HG03460 (cell line): ENCODE measurements at regions not wholly inside any gene's neighbourhood (a gene's known extent, or its start where the extent isn't known, plus 50 kb on each side); places are given as distances from the start of the nearest gene placed in this dataset.

Source experiments
- ATAC-seq: cut with Tn5 transposase; IDR thresholded peaks from one replicate; pipeline ENCODE4 v1.9.1; 2021; ENCODE audit not compliant: unreplicated experiment

DNA sequence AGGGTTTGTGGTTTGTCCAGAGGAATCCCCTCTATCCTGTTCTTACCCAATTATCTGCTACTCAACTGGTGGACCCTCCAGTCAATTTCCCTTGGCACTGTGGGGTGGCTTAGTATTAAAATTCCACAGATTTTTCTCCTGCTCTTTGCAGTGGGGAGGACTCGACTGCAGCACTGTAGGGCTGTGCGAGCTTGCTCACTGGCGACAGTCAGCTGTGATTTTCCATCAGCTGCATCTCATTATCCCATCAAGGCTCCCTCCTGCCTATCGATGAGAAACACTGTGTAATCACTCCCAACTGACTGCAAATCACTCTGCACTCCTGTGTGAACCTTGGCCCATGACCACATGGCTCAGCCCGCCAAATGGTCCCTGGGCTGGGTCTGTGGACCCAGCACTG, 90.5 kb upstream of the MAF start:
- no peak for ATAC-seq

DNA sequence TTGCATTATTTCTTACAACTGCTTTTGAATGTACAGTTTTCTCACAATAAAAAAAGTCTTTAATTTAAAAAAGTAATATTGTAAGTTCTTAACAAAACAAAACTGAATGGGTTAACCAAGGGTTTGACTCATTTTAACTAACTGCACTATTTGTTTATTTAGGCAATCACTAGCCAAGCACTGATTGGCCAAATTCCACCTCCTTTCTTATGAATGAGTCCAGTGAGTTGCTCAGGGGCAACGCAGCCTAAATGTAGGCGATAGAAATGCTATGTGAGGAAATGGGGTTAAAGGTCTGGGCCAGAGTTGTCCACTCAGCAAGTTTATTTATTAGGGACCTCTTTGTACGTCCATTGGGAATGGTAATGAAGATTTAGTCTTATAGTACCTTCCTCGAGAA, 89.6 kb upstream of the MAF start:
- ATAC-seq, result no peak

DNA sequence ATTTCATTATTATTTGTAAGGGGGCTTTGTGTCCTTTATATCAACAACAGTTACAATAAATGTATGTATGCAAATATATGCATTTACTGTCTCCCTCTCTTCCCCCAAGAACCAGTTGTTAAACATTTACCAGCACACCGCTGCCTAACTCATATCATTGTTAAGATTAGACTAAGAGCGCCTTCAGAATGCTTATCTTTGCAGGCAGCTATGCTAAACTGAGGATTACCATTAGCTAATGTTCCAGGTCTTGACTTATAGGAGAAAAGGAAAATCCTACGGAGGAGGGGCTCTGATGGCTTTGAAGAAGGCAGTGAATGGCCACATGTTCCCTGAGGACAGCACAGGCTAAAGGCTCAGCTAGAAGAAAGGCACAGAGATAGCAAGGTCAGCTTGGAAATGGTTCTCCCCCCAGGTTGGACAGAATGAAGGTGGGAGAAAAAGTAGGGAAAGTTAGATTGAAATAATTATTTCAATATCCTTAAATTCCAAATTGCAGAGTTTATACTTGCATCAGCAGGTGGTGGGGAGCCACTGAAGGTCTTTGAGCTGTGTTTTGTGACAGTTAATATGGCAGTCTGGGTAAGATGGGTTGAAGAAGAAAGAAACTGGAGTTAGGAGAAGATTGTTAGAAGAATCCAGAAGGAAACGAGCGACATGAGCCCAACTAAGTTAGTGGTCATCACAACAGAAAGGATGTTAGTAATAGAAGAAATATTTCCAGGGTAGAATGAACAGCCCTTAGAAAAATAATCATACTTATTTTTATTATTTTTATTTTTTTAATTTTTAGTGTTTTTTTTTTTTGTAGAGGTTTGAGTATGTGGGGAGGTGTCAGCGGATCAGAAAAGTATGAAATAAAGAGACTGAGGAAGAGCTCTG, 87.0 kb upstream of the MAF start:
- no peak for ATAC-seq

DNA sequence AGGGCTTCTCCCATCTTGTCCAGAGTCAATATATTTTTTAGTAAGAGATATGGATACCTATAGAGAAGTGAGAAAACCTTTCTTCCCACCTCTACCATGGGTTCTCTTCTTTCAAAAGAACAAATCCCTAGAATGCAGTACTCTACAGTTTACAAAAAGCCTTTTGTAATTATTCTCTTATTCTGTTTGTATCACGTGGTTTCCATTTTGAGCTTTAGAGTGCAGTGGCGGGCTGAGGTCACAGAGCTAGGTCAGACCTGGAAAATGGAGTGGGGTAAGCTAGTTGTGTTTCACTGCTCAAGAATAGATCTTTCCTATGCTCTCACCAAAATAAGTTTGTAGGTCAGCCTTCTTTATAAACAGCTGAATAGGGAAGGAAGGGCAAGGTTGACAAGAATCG, 85.3 kb upstream of the MAF start:
- ATAC-seq, result no peak

DNA sequence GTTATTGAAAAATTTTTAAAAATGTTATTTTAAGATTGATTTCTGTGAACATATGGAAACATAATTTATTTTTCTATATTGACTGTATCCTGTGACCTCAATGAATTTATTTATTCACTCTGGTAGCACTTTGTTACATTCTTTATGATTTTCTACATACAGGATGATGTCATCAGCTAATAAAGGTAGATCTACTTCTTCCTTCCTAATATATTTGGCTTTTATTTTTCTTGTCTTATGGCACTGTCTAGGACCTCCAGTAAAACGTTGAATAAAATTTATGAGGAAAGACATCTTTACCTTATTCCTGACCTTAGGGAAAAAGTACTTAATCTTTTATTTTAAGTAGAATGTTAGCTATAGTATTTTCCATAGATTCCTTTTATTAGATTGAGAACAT, 78.8 kb upstream of the MAF start:
- no peak for ATAC-seq

DNA sequence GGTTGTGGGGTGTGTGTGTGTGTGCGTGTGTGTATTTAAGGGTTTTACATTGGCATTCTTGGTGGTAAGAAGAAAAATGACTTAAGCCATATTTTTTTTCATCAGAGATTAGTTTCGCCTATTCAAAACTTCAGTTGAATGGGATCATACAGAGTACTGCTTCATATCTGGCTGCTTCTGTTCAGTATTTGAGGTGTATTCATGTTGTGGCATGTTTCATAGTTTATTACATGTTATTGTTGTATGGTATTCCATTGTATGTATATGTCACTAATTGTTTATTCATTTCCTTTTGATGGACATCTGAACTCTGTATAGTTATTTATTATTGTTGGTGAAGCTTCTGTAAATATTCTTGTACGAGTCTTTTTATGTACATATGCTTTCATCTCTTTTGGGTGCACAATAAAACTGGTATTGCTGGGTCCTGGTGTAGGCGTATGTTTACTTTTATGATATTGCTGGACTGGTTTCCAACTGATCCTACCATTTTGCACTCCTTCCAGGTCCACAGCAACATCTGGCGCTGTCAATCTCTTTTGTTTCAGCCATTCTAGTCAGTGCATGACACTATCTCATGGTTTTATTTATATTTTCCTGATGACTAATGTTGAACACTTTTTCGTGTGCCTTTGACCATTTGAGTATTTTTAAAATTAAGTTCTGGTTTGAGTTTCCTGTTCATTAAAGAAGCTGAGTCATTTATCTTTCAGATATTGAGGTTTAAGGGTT, 77.4 kb upstream of the MAF start:
- no peak for ATAC-seq

DNA sequence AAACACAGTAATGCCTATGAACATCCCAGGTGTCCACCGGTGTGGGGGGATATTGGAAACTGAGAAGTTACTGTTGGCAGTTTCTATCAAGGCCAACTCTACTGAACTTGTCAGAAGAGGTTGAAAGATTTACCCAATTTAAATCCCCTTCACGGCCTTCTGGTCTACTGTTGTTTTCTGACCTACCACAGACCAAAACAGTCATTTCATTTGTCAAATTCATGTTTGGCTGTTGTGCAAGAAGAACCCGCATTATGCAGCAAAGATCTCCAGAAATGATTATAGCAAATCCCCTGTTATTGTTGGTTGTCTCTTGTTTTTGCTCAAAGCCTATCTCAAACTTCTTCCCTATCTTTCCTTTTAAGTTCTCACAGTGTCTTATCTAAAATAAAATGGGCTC, 73.1 kb upstream of the MAF start:
- ATAC-seq, result no peak

DNA sequence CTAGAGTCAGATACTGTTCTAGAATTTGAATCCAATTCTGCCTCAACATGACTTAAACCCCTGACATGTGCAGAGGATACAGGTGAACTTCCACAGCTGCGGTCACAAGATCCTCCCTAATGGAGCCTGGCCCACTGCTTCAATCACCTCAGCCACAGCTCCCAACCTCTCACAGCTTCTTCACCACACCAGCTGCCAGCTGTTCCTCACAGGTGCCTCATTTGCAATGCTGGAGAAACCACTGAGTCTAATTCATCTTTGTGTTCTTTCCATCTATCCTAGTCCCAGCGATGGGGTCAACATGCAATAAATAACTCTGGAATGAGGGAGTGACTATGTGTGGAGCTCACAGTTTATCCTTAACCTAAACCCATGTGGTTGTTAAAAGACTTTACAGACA, 72.0 kb upstream of the MAF start:
- no peak for ATAC-seq

DNA sequence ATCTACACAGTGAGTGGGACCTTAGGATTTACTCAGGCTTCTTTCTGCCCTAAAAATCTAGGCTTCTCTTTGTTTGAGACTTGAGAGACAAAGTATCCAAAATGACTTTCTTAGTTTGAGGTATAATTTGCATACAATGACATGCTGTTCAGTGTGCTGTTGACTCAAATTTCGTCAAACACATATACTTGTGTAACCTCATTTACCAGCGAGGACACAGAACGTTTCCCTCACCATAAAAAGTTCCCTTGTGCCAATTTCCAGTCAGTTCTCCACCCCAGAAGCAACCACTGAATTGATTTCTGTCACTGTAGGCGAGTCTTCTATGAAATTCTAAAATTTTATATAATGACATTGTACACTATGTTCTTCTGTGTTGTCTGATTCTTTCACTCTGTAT, 68.0 kb upstream of the MAF start:
- no peak for ATAC-seq

DNA sequence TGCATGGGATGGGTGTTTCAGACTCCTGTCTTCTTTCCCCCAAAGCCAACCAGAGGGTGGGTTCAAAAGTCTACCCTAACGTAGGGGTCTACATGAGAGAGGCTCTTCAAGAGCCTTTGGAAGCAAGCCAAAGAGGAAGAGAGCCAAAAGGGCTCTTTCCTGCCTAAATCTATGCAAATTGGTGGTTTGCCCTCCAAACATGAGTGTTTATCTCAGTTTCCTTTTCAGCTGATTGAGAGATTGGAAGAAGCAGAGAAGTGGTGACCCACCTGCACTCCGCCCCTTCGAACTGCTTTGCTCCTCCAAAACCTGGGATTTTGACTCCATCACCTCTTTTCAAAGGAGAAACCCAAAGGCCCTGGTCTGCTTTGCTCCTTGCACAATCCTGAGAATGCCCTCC, 65.4 kb upstream of the MAF start:
- no peak for ATAC-seq

DNA sequence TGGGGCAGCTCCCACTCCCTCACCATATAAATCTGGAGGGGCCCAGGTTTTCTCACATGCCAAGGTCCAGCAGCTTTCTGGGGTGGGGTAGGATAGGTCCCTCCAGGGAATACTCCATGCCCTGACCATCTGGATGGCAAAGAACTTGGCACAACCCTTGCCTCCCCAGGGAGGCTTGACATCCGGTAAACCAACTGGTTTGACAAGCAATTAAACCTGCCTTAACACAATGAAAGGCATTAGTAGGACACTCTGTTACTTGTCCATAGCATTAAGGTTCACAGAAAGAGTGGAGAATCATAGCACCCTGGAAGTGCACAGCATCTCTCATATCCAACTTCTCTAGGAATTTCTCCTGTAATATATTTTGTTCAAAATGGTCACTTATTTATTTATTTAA, 63.9 kb upstream of the MAF start:
- ATAC-seq, result no peak

DNA sequence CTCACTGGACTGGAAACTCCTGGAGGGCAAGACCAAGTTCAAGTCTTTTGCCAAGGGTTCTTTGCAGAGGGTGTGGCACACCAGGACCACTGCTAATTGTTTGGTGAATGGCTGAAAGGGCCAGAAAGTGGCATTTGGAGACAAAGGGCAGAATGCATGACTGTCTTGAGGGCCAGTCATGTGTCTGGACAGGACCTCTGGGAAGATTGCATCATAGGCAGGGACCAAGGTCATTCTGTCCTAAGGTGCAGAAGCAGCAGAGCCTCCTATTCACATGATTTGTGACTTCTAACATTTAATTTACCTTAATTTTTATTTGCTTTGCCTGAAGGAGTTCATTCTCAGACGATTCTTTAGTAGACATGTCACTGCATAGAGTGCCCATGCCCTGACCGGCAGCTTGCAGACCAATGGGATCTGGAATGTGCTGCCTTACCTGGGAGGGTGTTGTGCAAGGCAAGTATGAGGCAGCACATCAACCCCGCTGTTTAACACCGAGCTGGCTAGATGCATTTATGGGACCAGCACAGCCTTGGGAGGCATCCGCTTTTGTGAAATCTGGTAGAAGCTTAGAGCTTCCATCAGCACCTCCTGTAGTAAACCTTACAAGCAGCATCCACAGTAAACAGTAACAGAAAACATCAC, 62.3 kb upstream of the MAF start:
- no peak for ATAC-seq

DNA sequence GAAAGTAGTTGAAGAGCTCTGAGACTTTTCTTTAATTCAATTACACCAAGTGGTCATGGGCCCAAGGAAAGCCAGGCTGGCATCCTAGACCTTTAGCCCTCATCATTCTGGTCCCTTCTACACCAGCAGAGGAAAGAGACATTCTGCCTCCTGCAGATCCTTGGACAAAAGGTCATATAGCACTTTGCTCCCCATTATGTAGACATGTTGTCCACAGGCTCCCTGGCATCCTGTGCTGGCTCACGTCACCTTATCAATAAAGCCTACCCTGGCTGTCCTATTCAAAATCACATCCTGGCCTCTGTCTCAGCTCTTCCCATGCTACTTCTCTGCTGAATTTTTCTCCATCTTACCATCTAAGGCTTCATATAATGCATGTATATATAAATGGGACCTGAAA, 61.6 kb upstream of the MAF start:
- no peak for ATAC-seq

DNA sequence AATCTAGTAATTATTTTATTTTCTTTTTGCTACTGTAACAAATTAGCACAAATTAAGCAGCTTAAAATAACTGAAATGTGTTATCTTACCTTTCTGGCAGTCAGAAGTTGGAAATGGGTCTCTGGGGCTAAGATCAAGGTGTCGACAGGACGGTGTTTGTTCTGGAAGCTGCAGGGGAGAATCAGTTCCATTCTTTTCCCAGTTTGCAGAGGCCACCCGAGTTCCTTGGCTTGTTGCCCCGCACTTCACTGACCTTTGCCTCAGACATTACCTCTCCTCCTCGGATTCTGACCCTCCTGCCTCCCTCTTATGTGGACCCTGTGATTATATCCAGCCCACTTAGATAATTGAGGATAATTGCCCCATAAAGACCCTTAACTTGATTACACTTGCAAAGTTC, 61.0 kb upstream of the MAF start:
- ATAC-seq, result no peak

DNA sequence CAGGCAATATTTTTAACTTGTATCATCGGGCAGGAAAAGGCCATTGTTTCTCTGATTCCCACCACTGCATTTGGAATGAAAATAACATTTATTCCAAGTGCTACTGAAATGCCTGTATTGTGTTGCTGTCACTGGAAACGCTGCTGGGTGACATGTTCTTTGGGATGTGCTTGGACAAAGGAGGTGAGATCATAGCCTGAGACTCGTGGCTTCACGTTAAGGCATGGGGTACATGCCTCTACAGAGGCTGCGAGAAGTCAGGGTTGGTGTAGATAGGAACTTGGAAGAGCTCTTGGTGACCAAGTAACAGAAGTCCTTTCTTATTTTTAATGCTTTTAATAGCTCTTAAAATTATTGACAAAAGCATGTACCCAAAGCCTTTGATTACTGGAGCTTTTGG, 58.8 kb upstream of the MAF start:
- no peak for ATAC-seq

DNA sequence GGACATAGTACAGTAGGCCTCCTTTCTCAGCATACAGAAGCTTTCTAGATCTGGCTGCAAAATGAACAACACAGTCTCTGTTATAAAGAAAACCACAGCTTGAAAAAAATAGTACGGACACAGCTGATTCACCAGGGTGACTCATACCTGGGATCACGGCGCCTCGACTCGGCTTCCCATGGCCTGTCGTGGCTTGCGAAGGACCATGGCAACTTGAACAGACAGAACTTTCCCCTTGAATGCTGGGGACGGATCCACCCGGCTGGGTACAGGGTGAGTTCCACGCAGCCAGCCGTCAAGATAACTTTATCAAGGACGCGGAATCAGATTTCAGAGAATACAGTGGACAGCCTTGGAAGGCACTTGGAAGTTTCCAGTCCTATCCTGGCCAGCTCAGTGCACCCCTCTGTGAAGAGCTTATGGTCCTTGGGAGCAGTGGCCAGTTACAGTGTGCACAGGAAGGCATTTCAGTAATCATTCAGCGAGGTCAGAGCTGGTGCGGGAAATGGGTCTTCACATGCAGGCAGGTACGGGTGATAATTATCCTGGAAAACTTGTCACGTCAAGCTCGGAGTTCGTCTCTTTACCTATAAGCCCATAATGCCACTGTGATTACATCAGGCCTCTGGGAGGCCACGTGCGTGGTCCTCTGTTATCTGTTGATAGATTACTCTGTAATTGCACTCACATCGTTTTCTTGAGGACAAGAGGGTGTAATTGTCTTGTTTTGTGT, 57.9 kb upstream of the MAF start:
- ATAC-seq, result no peak

DNA sequence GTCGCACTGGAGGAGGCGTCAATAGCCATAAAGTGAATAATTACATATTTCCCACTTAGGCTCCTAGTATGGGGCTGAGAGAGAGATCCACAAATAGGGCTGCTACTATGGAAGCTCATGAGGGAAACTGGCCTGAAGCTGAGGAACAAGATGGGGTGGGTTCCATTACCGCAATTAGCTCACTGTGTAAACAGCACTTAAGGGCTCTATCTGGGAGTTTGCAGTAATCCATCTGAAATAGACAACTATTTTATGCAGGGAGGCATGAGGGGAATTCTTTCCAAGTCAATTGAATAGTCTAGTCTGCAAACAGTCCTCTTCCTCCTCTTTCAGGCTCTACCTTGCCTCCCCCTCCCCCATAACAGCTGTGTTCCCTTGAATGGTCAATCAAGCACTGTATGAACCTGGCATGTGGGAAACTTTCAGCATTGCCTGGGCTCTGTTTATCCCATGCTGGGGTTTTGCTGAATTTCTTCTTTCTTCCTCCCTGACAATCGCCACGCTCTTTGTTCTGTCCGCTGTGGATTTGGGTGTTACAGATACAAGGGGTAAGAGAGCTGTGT, 56.1 kb upstream of the MAF start:
- no peak for ATAC-seq

DNA sequence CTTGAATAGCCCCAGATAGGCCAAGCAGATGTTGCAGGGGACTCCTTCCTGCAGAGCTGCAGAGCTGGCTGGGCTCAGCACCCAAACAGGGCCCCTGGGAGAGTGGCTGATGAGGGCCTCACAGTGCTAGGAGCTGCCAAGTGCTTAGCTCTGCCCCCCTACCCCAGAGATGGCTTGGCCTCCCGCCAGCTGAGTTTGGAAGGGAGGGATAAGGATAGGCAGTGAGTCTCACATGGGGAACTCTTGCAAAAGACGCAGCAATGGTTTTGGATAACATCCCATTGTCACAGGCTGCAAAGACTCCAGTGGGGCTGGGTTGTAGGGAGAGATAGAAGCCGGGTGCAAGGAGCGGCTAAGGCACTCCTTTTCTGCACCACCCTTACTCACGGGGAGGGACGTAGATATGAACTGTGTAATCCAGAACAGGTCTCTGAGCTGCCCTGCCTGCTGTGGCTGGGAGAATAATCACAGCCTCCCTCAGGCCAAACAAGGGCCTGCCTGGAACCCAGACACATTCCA, 52.9 kb upstream of the MAF start:
- ATAC-seq, result no peak

DNA sequence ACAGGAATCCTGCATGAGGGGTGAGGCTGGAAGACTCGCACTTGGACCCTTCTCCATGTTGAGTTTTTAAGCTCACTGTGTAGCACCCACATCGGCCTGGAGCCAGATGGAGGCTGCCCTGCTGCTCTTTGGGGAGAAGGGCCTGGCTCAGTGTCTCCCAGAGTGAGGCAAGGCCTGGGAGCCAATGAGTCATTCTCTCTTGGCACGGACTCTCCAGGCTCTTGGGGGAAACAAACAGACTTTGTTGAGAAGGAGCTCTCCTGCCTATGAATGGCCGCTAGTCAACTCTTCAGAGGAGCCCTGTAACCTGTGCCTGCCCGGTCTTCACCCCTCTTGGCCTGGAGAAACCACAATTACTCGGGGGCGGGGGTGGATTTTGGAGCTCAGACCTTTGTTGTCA, 50.8 kb upstream of the MAF start:
- ATAC-seq, result no peak
